HG02610 (cell line): ENCODE measurements at regions not wholly inside any gene's neighbourhood (a gene's known extent, or its start where the extent isn't known, plus 50 kb on each side); places are given as distances from the start of the nearest gene placed in this dataset.
"Not testable (repeated sequence)": the region's sequence is repeated elsewhere in the genome, so short reads cannot be mapped to it uniquely, and the experiment has no call there.

Experiments used
- ATAC-seq: cut with Tn5 transposase; IDR thresholded peaks from one replicate; pipeline ENCODE4 v1.9.1; 2021; ENCODE audit warnings: mild to moderate bottlenecking, moderate library complexity; ENCODE audit not compliant: unreplicated experiment

DNA sequence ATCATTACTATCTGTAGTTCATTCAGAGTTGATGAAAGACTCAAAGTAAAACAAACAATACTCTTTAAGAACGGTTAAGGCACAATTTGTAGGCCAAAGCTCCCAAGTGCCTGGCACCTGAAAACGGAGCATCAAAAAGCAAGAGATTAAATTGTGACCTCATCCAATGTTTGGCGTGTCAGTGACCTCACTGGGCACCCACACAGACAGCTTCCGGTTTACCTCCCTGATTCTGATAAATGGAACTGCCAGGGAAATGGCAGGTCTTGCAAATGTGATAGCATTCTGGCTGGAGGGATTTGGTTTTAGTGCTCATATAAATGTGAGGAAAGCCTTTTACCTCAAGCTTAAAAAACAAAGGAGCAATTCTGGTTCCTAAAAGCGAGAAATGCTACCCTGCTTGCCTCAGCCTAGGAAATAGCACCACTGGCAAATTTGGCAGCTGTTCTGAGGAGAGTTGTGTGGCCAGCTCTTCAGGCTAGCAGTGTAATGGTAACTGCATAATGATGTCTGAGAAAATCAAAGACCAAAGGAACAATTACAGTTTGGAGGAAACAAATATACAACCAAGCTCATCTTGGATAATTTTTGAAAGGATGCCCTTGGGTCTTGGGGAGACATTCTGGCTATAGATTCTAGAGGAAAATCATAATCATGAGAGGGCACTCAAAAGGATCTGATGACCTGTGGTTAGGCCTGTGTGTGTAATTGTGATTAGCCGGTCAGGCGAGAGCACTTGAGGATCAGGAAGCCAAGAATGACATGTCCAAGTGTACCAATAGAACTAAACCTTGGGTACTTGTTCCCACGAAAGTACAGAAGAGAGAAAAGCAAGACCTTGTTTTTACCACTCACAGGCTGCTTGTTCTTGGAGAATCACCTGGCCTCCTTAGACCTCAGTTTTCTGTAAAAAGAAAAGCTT lies 174.3 kb downstream of the TFAP2B start:
- ATAC-seq: no peak

DNA sequence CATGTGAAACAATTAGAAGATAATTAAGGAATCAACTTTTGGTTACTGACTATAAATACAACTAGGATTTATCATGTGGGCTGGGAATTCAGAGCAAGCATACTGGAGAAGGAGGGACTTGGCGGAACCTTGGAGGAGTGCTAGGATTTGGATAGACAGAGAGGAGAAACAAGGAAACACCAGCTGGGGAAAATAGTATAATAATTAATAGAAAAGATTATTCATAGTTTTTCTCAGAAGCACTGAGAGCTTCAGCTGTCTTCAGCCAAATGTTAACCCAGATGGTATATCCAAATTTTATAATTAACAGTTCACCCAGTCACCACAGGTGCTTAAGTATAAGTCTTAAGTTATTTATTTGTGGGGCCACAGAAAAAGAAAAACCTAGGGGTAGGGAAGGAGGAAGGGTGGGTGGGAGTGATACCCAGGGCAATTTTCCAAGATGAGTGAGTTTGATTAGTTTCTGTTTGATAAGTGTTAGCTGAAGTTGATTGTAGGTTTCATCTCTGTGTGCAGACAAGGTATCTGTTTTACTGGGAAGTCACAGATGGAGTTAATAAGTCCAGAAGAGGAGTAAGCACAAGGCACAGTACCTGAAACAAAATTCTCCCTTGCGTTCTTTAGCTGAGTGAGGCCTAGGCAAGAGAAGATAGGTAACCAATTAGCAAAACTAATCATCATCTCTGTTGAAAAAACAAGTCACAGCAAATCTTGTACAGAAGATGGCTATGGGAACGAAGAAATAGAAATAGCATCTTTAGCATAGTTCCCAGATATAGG lies 175.5 kb downstream of the TFAP2B start:
- no peak for ATAC-seq

DNA sequence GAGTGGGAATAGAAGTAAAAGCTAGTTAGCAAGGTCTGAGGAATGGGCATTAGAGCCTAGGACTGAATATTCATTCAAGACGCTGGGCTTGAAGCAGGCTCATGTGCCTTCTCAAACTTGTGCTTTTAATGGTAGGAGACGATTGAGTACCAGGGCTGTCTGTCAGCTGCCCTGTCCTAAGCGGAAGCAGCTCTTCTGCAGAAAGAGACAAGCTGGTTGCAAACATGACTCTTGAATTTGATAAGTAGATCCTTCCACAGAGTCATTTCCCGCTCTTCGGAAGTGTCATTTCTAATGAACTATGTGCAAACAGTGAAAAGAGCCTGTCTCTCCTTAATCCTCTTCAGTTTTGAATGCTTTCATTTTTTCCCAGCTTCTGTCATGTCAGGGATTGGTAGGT lies 176.4 kb downstream of the TFAP2B start:
- ATAC-seq: no peak

DNA sequence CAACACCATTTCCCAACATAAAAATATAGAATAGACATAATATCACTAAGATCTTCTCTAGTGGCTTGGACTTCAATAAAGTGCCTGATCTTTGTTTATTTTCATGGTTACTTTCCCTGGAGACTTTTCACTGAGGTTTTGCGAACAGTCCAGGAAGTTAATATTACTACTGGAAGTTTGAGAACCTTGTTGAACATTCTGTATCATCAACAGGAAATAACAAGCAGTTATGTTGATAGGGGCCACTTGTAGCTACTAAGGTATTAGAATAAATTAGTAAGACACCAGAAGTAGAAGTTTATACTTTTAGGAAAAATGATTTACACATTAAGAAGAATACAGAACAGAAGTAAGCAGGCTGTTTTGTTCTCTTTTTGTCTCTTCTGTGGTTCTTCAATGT lies 180.2 kb downstream of the TFAP2B start:
- ATAC-seq: no peak

DNA sequence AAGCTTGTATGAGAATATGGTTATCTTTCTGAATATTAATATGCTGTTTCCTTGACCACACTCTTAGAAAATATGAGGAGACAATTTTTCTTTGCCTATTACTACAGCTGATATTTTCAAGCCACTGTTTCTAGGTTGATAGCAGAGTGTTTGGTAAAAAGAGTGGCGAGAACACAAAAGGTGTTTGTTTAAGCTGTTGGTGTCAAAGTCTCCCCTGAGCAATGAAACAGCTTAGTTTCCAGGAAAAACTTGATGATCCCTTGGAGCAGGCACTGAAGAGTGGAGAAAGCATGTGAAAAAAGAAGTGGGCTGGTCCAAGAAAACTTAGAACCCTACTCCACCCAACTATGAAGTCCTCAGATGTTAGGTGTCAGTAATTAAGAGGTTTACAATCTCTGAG lies 182.7 kb downstream of the TFAP2B start:
- ATAC-seq: no peak

DNA sequence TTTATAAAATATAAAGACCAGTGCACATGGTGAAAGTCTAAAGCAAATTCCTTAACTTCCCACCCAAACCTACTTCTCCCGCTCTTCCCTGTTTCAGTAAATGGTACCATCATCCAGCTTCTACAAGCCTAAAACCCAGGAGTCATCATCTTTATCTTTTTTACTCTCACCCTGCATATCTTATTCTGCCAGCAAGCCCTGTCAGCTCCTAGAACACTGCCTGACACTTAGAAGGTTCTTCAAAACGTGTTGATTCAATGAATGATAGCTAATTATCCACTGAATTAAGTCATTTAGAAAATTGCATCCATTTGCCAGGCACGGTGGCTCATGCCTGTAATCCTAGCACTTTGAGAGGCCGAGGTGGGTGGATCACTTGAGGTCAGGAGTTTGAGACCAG lies 185.7 kb downstream of the TFAP2B start:
- no peak for ATAC-seq

DNA sequence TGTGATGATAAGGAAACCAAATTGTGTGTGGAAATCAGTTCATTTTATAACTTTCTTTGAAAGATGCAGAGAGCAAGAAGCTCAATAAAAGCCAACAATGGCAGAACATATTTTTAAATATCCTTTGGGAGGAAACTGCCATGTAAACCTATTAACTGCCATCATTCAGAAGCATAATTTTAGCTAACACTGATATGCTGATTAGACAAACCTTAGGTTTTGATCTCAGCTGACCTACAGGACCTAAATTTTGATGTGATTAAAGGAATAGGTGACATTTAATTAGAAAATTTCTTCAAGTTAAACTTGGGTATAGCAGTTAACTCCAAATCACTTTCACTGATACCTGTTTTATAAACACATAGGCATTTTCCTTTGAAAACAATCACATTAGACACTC lies 187.1 kb downstream of the TFAP2B start:
- ATAC-seq: no peak

DNA sequence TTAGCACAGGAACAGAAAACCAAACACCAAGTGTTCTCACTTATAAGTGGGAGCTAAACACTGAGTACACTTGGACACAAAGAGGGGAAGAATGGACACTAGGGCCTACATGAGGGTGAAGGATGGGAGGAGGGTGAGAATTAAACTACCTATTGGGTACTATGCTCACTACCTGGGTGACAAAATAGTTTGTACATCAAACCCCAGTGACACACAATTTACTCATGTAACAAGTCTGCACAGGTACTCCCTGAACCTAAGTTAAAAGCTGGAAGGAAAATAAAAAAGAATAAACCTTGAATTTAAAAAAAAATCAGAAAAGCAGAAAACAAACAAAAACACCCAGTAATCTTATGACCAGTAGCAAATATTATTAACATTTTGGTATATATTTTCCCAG lies 188.6 kb downstream of the TFAP2B start:
- ATAC-seq: no peak

DNA sequence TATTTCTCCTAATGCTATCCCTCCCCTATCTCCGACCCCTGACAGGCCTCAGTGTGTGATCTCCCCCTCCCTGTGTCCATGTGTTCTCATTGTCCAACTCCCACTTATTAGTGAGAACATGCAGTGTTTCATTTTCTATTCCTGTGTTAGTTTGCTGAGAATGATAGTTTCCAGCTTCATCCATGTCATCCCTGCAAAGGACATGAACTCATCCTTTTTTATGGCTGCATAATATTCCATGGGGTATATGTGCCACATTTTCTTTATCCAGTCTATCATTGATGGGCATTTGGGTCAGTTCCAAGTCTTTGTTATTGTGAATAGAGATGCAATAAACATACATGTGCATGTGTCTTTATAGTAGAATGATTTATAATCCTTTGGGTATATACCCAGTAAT lies 190.0 kb downstream of the TFAP2B start:
- ATAC-seq: not testable (repeated sequence)

DNA sequence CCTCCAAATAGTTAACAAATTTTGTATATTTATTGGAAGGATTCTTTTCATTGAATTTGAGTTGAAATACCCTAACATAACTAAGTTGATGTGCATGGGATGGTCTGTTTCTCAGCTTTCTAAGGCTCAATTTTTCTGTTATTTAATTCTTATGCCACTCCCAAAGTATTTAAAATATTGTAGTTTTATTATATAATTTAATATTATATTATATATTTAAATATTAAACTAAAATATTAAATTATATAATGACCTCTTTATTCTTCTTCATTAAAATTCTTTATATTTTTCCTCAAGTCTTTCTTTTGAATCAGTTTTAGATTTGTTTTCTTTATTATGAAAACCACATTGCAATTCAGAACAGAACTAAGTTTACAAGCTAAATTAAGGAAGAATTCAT lies 194.7 kb downstream of the TFAP2B start:
- ATAC-seq: no peak

DNA sequence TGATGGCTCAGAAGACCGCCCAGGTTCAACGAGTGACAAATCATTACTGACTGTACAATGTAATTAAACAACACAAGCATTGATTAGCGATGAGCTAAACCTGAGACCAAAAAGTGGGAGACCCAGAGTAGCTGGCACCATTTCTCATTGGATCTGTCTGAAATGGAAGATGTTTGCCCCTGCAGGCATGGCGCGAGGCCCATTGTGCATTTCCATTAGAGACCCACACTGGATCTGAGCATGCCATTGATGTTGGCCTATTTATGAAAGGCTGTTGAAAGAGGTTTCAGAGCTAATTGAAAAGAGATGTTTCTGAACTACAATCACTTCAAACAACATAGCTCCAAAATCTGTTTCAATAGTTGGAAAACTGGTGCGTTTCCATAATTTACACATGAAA lies 196.7 kb downstream of the TFAP2B start:
- no peak for ATAC-seq

DNA sequence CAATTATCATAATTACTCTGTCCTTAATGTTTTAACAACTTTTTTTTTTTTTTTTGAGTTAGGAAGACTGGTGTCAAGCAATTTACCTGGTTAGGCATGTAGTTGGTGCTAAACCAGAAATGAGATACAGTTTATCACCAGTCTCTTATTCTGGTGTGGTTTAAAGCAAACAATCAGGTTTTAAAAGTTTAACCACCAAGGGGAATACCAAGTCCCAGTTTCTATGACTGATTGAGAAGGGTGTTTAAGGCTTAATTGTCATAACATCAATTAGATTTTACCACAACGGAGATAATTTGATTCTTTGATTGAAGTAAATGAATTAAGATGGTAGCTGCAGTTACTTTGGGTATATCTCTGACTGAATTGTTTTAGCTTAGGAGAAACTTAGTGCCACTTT lies 197.8 kb downstream of the TFAP2B start:
- ATAC-seq: no peak

DNA sequence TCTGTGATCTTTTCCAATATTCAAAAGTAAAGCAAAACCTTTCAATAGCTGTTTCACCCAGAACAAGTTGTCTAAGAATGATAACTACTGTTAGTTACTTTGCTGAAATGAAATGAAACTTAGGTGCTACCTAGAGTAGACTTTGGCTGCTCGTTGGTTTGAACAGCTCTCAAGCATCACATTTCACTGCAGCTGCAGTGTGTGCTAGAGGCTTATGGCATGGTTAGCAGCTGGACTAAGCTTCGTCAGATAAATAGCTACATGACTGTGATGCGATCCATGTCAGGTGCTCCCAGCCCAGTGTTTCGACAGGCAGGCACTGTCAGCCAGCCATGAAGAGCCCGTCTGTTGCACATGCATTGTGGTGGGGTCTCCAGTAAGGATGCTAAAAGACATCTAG lies 201.1 kb downstream of the TFAP2B start:
- ATAC-seq: no peak

DNA sequence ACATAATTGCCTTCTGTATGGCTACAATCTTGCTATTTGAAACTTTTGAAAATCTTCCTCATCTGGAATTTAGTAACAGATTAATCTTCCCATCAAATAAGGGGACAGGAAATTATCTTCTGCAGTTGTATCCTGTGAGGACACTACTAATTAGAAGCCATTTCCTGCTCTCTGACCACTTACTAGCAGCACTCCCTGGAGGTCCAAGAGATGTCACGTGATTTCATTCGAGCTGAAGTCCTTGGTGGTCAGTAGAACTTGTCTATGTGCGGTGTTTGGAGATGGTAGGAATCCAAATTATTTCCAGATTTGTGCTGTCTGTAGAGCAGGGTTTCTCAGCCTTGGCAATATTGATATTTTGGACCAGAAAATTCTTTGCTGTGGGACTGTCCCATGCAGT lies 202.5 kb downstream of the TFAP2B start:
- no peak for ATAC-seq

DNA sequence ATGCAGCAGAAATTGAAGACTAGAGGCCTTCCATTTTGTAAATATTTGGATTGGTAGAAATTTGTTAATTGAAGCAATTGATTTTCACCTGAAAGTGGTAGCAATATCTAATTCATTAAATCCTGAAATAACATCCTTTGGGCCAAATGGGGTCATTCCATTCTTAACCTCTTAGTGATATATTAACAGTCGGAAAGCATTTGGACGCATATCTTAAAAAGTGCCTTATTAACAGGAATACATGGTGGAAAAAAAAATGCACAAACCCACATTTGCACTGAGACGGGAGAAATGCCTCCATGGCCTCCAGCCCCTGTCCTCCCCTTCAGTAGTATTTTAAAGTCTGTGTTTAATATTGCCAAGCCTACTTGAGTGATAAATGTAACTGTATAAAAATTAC lies 205.5 kb downstream of the TFAP2B start:
- ATAC-seq: no peak

DNA sequence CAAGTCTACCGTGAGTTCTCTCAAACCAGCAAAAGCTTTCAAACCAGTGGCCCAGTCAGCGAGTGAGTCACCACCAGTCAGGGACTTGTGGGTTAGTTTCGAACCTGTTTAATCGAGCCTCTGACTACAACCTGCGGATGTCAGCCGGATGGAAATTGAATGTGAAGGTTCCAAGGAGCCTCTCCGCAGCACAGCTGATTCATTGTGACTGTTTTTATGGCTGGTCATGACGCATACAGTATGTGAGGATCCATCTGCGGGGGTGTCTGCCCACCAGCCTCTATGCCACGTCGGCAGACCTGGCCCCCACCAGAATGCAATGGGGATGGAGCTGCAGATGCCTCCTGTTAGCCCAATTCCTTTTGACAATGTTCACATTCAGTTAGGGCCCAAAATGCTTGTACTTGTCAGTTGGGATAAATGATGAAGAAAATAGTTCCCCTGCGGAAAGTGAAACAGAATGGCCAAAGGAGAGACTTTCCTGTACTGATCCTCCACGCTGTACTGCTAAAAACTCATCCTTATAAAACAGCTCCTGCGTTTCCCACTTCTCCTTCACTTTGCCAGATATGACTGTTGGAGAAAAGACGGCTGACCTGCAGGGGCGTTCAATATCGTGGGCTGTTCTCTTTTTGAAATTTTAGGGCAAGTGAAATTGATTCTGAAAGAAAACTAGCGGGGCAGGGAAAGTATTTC lies 206.6 kb downstream of the TFAP2B start:
- ATAC-seq: no peak

DNA sequence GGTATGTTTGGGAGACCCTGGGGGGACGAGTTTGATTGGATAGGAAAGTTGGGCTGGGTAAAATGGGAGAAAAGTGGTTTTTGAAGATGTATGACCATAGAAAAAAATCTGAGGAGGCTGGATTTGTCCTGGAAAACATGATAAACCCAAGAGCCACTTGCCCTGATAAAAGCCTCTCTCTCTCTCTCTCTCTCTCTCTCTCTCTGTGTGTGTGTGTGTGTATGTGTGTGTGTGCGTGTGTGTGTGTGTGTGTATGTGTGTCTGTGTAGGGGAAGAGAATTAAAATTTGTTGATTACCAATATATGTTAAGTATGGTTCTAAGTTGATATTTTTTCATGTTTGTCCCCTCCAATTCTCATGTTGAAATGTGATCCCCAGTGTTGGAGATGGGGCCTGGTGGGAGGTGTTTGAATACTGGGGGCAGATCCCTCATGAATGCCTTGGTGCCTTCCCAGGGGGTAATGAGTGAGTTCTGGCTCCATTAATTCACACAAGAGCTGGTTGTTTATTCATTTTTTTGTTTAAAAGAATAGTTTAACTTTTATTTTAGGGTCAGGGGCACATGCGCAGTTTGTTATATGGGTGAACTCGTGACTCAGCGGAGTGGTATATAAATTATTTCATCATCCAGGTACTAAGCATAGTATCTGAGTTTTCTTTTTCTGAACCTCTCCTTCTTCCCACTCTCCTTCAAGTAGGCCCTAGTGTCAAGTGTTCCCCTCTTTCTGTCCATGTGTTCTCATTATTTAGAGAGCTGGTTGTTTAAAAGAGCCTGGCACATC lies 208.8 kb downstream of the TFAP2B start:
- ATAC-seq: no peak

DNA sequence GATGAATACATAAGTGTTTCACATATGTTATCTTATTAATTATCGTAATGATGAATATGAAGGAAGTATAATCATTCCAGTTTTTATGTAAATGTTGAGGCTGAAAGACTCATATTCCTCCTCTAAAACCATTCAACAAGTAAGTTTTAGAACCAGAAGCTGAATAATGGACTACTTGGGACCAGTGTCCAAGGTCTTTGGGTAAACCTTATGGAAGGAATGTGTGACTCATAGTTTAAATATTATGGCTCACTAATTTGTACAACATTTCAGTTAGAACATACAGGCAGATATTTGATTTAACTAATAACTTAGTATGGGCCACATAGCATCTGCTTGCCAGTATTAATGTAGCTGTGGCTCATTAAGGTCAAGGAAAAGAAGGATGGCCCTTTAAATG lies 209.6 kb downstream of the TFAP2B start:
- no peak for ATAC-seq

DNA sequence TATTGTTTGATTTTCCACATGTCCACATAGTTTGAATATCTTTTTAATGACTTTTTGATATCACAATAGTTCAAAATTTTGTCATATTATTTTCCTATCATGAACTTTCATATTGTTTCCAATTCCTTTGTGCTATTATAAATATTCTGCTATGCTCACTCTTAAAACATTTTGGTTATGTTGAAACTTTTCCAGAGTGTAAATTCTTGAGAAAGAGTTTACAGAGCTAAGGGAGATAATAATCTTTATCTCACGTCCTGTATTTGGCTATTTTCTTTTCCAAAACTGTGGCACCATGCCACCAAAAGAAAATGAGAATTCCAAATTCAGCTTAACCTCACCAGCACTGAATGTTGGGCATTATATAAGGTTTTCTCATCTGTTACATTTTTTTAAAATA lies 210.9 kb downstream of the TFAP2B start:
- no peak for ATAC-seq

DNA sequence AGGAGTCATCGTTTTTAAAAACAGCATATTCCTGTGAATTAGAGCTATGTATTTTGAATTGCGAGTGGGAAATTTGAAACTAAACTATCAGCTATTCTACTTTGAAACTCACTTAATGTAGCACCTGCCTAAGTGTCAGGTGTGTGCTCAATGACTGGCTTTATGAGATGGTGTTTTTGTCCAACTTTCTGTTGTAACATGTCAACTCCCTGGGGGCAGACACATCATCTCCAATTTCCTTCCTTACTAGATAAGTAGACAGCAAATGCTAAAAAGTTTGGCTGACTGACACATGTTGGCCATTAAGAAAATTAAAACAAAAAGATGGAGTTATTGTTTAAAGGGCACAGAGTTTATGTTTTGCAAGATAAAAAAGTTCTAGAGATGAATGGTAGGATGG lies 226.9 kb downstream of the TFAP2B start:
- no peak for ATAC-seq
